Stimulated activated CD4-positive, alpha-beta T cell treated with anti-CD3 and anti-CD28 coated beads, Interleukin-12 subunit alpha, Interleukin-12 subunit beta, amount 100 ng/mL, for 48 hours (primary cell): ENCODE measurements at regions not wholly inside any gene's neighbourhood (a gene's known extent, or its start where the extent isn't known, plus 50 kb on each side); places are given as distances from the start of the nearest gene placed in this dataset.

Experiments
- DNase-seq, 3 donors: peaks; one replicate each; pipeline ENCODE4 v3.0.0-alpha.2; 2020; ENCODE audit warnings: low read depth in 2 of 3, low spot score in 1 of 3

- DNase-seq, result no peak
Measured at GRCh38 chr12:110971936-110972335, 51.6 kb upstream of the MYL2 start.

DNA sequence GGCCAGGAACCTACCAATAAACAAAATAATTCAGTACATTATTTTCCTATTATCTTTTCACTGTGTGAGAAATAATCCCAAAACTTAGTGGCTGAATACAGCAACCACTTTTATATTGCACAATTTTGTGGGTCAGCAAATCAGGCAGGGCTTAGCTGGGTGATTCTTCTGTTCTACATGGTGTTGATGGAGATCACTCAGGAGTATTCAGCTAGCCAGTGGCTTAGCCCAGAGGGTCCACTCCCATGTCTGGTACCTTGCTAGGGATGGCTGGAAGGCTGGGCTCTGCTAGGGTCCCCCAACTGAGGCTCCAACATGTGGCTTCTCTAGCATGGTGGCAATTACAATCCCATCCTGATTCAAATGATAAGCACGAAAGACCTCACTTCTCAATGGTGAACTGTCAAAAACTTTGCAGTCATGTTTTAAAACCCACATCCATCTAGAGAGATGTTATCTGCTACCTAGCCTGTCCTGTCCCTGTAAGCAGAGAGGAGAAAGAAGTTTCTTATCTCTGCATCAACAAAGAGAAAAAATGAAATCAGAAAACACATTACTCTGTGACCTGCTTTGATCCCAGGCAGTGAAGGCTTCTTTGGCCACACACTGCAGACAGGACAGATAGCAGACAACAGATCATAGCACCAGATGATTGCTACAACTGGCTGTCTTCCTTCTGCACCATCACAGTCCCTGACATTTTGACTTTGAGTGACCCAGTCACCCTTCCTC, 51.0 kb upstream of the MYL2 start:
- no peak for DNase-seq
